ENCODE measurements at regions not wholly inside any gene's neighbourhood (a gene's known extent, or its start where the extent isn't known, plus 50 kb on each side); places are given as distances from the start of the nearest gene placed in this dataset.

- no peak for TF ChIP-seq CTCF (IDR thresholded peaks at IDR 0.05; ENCODE audit: control extremely low read depth in 1 of 3, insufficient read depth in 1 of 3, low read depth in 1 of 3, low read length in 3 of 3)
- TF ChIP-seq, protein P1, sequence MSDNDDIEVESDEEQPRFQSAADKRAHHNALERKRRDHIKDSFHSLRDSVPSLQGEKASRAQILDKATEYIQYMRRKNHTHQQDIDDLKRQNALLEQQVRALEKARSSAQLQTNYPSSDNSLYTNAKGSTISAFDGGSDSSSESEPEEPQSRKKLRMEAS (IDR thresholded peaks at IDR 0.05): no peak
- no peak for TF ChIP-seq TBP (IDR thresholded peaks at IDR 0.05; ENCODE audit: low read depth, low read length)
- TF ChIP-seq POLR2A (IDR thresholded peaks at IDR 0.05; ENCODE audit: control extremely low read depth in 1 of 2, low read depth in 2 of 2, low read length in 2 of 2): no peak
- TF ChIP-seq PHF8 (conservative IDR thresholded peaks at IDR 0.05; ENCODE audit: low read depth, low read length): no peak
- TF ChIP-seq YY1 (IDR thresholded peaks at IDR 0.05; ENCODE audit: low read depth, low read length): no peak
- no peak for TF ChIP-seq FOSL1 (IDR thresholded peaks at IDR 0.05; ENCODE audit: insufficient read depth, low read depth, low read length)
- no peak for TF ChIP-seq SIN3A (conservative IDR thresholded peaks at IDR 0.05 in 1 of 2, IDR thresholded peaks at IDR 0.05 in 1 of 2; ENCODE audit: low read depth in 1 of 2, low read length in 2 of 2)
- no peak for TF ChIP-seq RAD21 (IDR thresholded peaks at IDR 0.05 in 1 of 2, conservative IDR thresholded peaks at IDR 0.05 in 1 of 2; ENCODE audit: low read depth in 2 of 2, low read length in 2 of 2)
- TF ChIP-seq SUZ12 (IDR thresholded peaks at IDR 0.05; ENCODE audit: low read length): no peak
- no peak for TF ChIP-seq TAF7 (optimal IDR thresholded peaks at IDR 0.05; ENCODE audit: borderline replicate concordance, low read depth, low read length)
Observed at GRCh38 chr13:60869225-60869624, 472.2 kb downstream of the TDRD3 start.
